ENCODE measurements at regions not wholly inside any gene's neighbourhood (a gene's known extent, or its start where the extent isn't known, plus 50 kb on each side); places are given as distances from the start of the nearest gene placed in this dataset.

DNA sequence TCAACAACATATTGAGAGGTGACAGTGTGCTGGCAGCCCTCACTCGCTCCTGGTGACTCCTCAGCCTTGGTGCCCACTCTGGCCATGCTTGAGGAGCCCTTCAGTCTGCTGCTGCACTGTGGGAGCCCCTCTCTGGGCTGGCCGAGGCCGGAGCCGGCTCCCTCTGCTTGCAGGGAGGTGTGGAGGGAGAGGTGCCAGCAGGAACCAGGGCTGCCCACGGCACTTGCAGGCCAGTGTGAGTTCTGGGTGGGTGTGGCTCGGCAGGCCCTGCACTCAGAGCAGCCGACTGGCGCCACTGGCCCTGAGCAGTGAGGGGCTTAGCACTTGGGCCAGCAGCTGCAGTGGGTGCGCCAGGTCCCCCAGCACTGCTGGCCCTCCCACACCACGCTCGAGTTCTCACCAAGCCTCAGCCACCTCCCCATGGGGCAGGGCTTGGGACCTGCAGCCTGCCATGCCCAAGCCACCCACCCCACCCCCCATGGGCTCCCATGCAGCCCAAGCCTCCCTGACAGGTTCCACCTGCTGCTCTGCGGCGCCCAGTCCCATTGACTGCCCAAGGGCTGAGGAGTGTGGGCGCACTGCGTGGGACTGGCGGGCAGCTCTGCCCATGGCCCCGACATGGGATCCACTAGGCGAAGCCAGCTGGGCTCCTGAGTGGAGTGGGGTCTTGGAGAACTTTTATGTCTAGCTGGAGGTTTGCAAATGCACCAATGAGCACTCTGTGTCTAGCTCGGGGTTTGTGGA is 377.1 kb upstream of the ANKRD30A start:
- Histone ChIP-seq H3K9me3 (ENCODE audit: control extremely low read depth in 1 of 3, control insufficient read depth in 2 of 3, insufficient read depth in 1 of 3, low read length in 2 of 3) (peaks cover 0 to 12% (median 0%) of the 10 kb centered on the region in 3 donors), H3K36me3 (replicated peaks in 1 of 2; ENCODE audit: control extremely low read depth in 1 of 2, control insufficient read depth in 1 of 2, extremely low read depth in 1 of 2, insufficient read depth in 2 of 2, low read length in 1 of 2) (no peaks in the 10 kb centered on the region), H3K4me2 (replicated peaks; ENCODE audit: low read depth, low read length, poor library complexity, severe bottlenecking) (no peak overlapping the region), H3K4me1 (ENCODE audit: control insufficient read depth in 2 of 2, insufficient read depth in 2 of 2, low read length in 2 of 2) (no peaks in the 10 kb centered on the region), H3K27ac (ENCODE audit: low read length in 2 of 2) (no peak overlapping the region), H3K9ac (ENCODE audit: low read length) (no peak overlapping the region), H2AFZ (ENCODE audit: insufficient read depth, low read depth, low read length, poor library complexity, severe bottlenecking) (no peak overlapping the region), H3K27me3 (replicated peaks in 1 of 4; ENCODE audit: control extremely low read depth in 1 of 4, control insufficient read depth in 3 of 4, insufficient read depth in 4 of 4, low read length in 3 of 4) (no peaks in the 10 kb centered on the region), H3K4me3 (ENCODE audit: control extremely low read depth in 1 of 5, extremely low read depth in 1 of 5, insufficient read depth in 1 of 5, low read depth in 2 of 5, low read length in 4 of 5) (no peak overlapping the region), H4K20me1 (ENCODE audit: control insufficient read depth, insufficient read depth, low read length, poor library complexity, severe bottlenecking) (no peaks in the 10 kb centered on the region), H3K79me2 (ENCODE audit: control insufficient read depth, insufficient read depth, low read length) (no peaks in the 10 kb centered on the region)
- 93% methylated on average over 19 of the region's 19 CpGs for WGBS (ENCODE audit: insufficient coverage)
- DNase-seq (no peak), ATAC-seq (ENCODE audit: low read depth) (no peak)
- Mint-ChIP-seq H3K27me3 (no peaks in the 10 kb centered on the region), H3K4me3 (no peak overlapping the region), H3K27ac (no peak overlapping the region), H3K4me1 (no peaks in the 10 kb centered on the region), H3K9me3 (ENCODE audit: insufficient read depth) (no peaks in the 10 kb centered on the region)
- intact Hi-C loops (cut with micrococcal nuclease), result no loop called here
- TF ChIP-seq, protein P1, sequence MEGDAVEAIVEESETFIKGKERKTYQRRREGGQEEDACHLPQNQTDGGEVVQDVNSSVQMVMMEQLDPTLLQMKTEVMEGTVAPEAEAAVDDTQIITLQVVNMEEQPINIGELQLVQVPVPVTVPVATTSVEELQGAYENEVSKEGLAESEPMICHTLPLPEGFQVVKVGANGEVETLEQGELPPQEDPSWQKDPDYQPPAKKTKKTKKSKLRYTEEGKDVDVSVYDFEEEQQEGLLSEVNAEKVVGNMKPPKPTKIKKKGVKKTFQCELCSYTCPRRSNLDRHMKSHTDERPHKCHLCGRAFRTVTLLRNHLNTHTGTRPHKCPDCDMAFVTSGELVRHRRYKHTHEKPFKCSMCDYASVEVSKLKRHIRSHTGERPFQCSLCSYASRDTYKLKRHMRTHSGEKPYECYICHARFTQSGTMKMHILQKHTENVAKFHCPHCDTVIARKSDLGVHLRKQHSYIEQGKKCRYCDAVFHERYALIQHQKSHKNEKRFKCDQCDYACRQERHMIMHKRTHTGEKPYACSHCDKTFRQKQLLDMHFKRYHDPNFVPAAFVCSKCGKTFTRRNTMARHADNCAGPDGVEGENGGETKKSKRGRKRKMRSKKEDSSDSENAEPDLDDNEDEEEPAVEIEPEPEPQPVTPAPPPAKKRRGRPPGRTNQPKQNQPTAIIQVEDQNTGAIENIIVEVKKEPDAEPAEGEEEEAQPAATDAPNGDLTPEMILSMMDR (IDR thresholded peaks at IDR 0.05), result no peak
- no peak for TF ChIP-seq EZH2 (IDR thresholded peaks at IDR 0.05; ENCODE audit: borderline replicate concordance, insufficient read depth, low read depth, low read length, poor library complexity, severe bottlenecking)
- CTCF ChIA-PET, result no interaction called here
- POLR2A ChIA-PET, result no interaction called here

DNA sequence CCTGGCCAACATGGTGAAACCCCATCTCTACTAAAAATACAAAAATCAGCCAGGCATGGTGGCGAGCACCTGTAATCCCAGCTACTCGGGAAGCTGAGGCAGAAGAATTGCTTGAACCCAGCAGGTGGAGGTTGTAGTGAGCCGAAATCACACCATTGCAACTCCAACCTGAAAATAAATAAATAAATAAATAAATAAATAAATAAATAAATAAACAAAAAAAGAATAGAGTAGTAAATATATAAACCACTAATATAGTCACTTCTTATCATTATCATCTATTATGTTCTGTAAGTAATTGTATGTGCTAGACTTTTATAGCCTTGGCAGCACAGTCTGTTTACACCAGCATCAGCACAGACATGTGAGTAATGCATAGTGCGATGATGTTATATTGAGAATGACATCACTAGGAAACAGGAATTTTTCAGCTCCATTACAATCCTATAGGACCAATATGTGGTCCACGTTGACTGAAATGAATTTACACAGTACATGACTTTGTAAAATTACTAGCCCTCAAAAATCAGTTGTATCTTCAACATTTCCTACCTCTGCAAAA is 385.4 kb upstream of the ANKRD30A start:
- ATAC-seq (ENCODE audit: low read depth) (no peak), DNase-seq (no peak)
- TF ChIP-seq EZH2 (IDR thresholded peaks at IDR 0.05; ENCODE audit: borderline replicate concordance, insufficient read depth, low read depth, low read length, poor library complexity, severe bottlenecking), result no peak
- TF ChIP-seq, protein P1 (IDR thresholded peaks at IDR 0.05), result no peak
- H3K36me3 ChIP-seq (replicated peaks in 1 of 2; ENCODE audit: control extremely low read depth in 1 of 2, control insufficient read depth in 1 of 2, extremely low read depth in 1 of 2, insufficient read depth in 2 of 2, low read length in 1 of 2), result no peaks in the 10 kb centered on the region
- peaks cover 0 to 3% (median 0%) of the 10 kb centered on the region in 3 donors for H3K9me3 ChIP-seq (ENCODE audit: control extremely low read depth in 1 of 3, control insufficient read depth in 2 of 3, insufficient read depth in 1 of 3, low read length in 2 of 3)
- H2AFZ ChIP-seq (ENCODE audit: insufficient read depth, low read depth, low read length, poor library complexity, severe bottlenecking), result no peak overlapping the region
- CTCF ChIA-PET, result no interaction called here
- no peaks in the 10 kb centered on the region for H3K79me2 ChIP-seq (ENCODE audit: control insufficient read depth, insufficient read depth, low read length)
- H3K27ac Mint-ChIP-seq, result no peak overlapping the region
- H3K4me1 Mint-ChIP-seq, result no peaks in the 10 kb centered on the region
- POLR2A ChIA-PET, result no interaction called here
- H3K9ac ChIP-seq (ENCODE audit: low read length), result no peak overlapping the region
- no peaks in the 10 kb centered on the region for H3K27me3 Mint-ChIP-seq
- H3K4me3 ChIP-seq (ENCODE audit: control extremely low read depth in 1 of 5, extremely low read depth in 1 of 5, insufficient read depth in 1 of 5, low read depth in 2 of 5, low read length in 4 of 5), result no peak overlapping the region
- no peaks in the 10 kb centered on the region for H3K27me3 ChIP-seq (replicated peaks in 1 of 4; ENCODE audit: control extremely low read depth in 1 of 4, control insufficient read depth in 3 of 4, insufficient read depth in 4 of 4, low read length in 3 of 4)
- H3K4me2 ChIP-seq (replicated peaks; ENCODE audit: low read depth, low read length, poor library complexity, severe bottlenecking), result no peak overlapping the region
- no peaks in the 10 kb centered on the region for H4K20me1 ChIP-seq (ENCODE audit: control insufficient read depth, insufficient read depth, low read length, poor library complexity, severe bottlenecking)
- H3K4me1 ChIP-seq (ENCODE audit: control insufficient read depth in 2 of 2, insufficient read depth in 2 of 2, low read length in 2 of 2), result no peaks in the 10 kb centered on the region
- intact Hi-C loops (cut with micrococcal nuclease), result no loop called here
- H3K9me3 Mint-ChIP-seq (ENCODE audit: insufficient read depth), result no peaks in the 10 kb centered on the region
- H3K4me3 Mint-ChIP-seq, result no peak overlapping the region
- 60% methylated on average over 1 of the region's 5 CpGs for WGBS (ENCODE audit: insufficient coverage)
- H3K27ac ChIP-seq (ENCODE audit: low read length in 2 of 2), result no peak overlapping the region

Measured in B cell (primary cell).